ENCODE measurements at regions not wholly inside any gene's neighbourhood (a gene's known extent, or its start where the extent isn't known, plus 50 kb on each side); places are given as distances from the start of the nearest gene placed in this dataset.
A peak's percentile ranks its signal among the peaks of the same experiment; 100 is the strongest.

GRCh38 chr9:88043647-88044046 is 69.3 kb upstream of the CDK20 start:
- Histone ChIP-seq H4K20me1 (ENCODE audit: insufficient read depth) (no peaks in the 10 kb centered on the region), H3K9ac (ENCODE audit: low read length) (no peak overlapping the region), H2AFZ (ENCODE audit: low read depth, low read length) (no peak overlapping the region), H3K4me3 (ENCODE audit: low read length) (no peak overlapping the region), H3K27ac (ENCODE audit: low read length) (no peak overlapping the region), H3K36me3 (ENCODE audit: insufficient read depth, low read length) (no peaks in the 10 kb centered on the region), H3K4me2 (ENCODE audit: low read length) (no peak overlapping the region), H3K9me3 (ENCODE audit: low read length) (no peaks in the 10 kb centered on the region), H3K79me2 (replicated peaks; ENCODE audit: insufficient read depth, low read length) (no peaks in the 10 kb centered on the region), H3K9me2 (ENCODE audit: insufficient read depth, low read length) (no peaks in the 10 kb centered on the region), H3F3A (ENCODE audit: insufficient read depth, low read length, poor library complexity, severe bottlenecking) (no peaks in the 10 kb centered on the region), H3K27me3 (ENCODE audit: insufficient read depth, low read depth, low read length) (no peaks in the 10 kb centered on the region)
- TF ChIP-seq RAD21 (conservative IDR thresholded peaks at IDR 0.05) = peak; percentile 27
- no peak for TF ChIP-seq EP300 (conservative IDR thresholded peaks at IDR 0.05; ENCODE audit: poor library complexity, severe bottlenecking)

- no peak for TF ChIP-seq TAF1 (IDR thresholded peaks at IDR 0.05; ENCODE audit: low read depth)
- TF ChIP-seq POLR2AphosphoS5 (IDR thresholded peaks at IDR 0.05) = no peak
- TF ChIP-seq RAD21 (conservative IDR thresholded peaks at IDR 0.05) = peak; percentile 58
- TF ChIP-seq REST (IDR thresholded peaks at IDR 0.05; ENCODE audit: borderline replicate concordance) = no peak
- TF ChIP-seq SMC3 (conservative IDR thresholded peaks at IDR 0.05; ENCODE audit: poor library complexity) = peak; percentile 55
- no peak for TF ChIP-seq MXI1 (conservative IDR thresholded peaks at IDR 0.05; ENCODE audit: poor library complexity, severe bottlenecking)
- no peak for TF ChIP-seq EZH2 (IDR thresholded peaks at IDR 0.05; ENCODE audit: borderline replicate concordance, insufficient read depth, low read length, poor library complexity, severe bottlenecking)
- no peak for TF ChIP-seq EP300 (conservative IDR thresholded peaks at IDR 0.05; ENCODE audit: poor library complexity, severe bottlenecking)
- TF ChIP-seq CTCF (IDR thresholded peaks at IDR 0.05; ENCODE audit: poor library complexity, severe bottlenecking) = peak; percentile 54
- Histone ChIP-seq H4K20me1 (ENCODE audit: insufficient read depth) (no peaks in the 10 kb centered on the region), H3K4me2 (ENCODE audit: low read length) (no peak overlapping the region), H3K36me3 (ENCODE audit: insufficient read depth, low read length) (no peaks in the 10 kb centered on the region), H3K27me3 (ENCODE audit: insufficient read depth, low read depth, low read length) (no peaks in the 10 kb centered on the region), H3K9me2 (ENCODE audit: insufficient read depth, low read length) (no peaks in the 10 kb centered on the region), H3K4me3 (ENCODE audit: low read length) (no peak overlapping the region), H3K27ac (ENCODE audit: low read length) (no peak overlapping the region), H2AFZ (ENCODE audit: low read depth, low read length) (no peak overlapping the region), H3K79me2 (replicated peaks; ENCODE audit: insufficient read depth, low read length) (no peaks in the 10 kb centered on the region), H3K9ac (ENCODE audit: low read length) (no peak overlapping the region), H3K9me3 (ENCODE audit: low read length) (no peaks in the 10 kb centered on the region), H3F3A (ENCODE audit: insufficient read depth, low read length, poor library complexity, severe bottlenecking) (no peaks in the 10 kb centered on the region)
Observed at GRCh38 chr9:88041447-88041846, 67.1 kb upstream of the CDK20 start.
